ENCODE measurements at regions not wholly inside any gene's neighbourhood (a gene's known extent, or its start where the extent isn't known, plus 50 kb on each side); places are given as distances from the start of the nearest gene placed in this dataset.
"Not testable (repeated sequence)": the region's sequence is repeated elsewhere in the genome, so short reads cannot be mapped to it uniquely, and the experiment has no call there.

- no peak for TF ChIP-seq EMX1 (CRISPR knock-in tag; IDR thresholded peaks at IDR 0.05)
These were observed 342.8 kb upstream of the ARPP21 start (continued) for GRCh38 chr3:35296533-35296932.

GRCh38 chr3:35296944-35297343, 342.4 kb upstream of the ARPP21 start:
- H3K4me1 Mint-ChIP-seq; H3K36me3 Mint-ChIP-seq; ATAC-seq; H3K27me3 Mint-ChIP-seq (ENCODE audit: low read depth); H3K4me3 Mint-ChIP-seq; H3K27ac Mint-ChIP-seq; POLR2A ChIA-PET; H3K9me3 Mint-ChIP-seq; CTCF ChIA-PET; DNase-seq (ENCODE audit: low spot score): not testable (repeated sequence)

GRCh38 chr3:35305406-35305805, 333.9 kb upstream of the ARPP21 start:
- CTCF ChIA-PET: no interaction called here
- no peak overlapping the region for H3K27ac Mint-ChIP-seq
- H3K27me3 Mint-ChIP-seq (ENCODE audit: low read depth): no peaks in the 10 kb centered on the region
- TF ChIP-seq ZNF425 (CRISPR knock-in tag; conservative IDR thresholded peaks at IDR 0.05) (no peak), ZNF396 (CRISPR knock-in tag; IDR thresholded peaks at IDR 0.05; ENCODE audit: borderline replicate concordance) (no peak), ZNF121 (CRISPR knock-in tag; IDR thresholded peaks at IDR 0.05) (no peak), PRDM15 (CRISPR knock-in tag; IDR thresholded peaks at IDR 0.05) (no peak), ZMAT4 (CRISPR knock-in tag; IDR thresholded peaks at IDR 0.05) (no peak), STAT6 (CRISPR knock-in tag; conservative IDR thresholded peaks at IDR 0.05; ENCODE audit: low read depth) (no peak), FOXP4 (CRISPR knock-in tag; IDR thresholded peaks at IDR 0.05) (no peak), MAX (CRISPR knock-in tag; IDR thresholded peaks at IDR 0.05) (no peak), ZBTB21 (CRISPR knock-in tag; IDR thresholded peaks at IDR 0.05; ENCODE audit: borderline replicate concordance) (no peak), OVOL2 (CRISPR knock-in tag; IDR thresholded peaks at IDR 0.05; ENCODE audit: borderline replicate concordance) (no peak), RELA (CRISPR knock-in tag; IDR thresholded peaks at IDR 0.05; ENCODE audit: borderline replicate concordance) (no peak), TEAD1 (CRISPR knock-in tag; IDR thresholded peaks at IDR 0.05) (no peak), ZNF317 (CRISPR knock-in tag; IDR thresholded peaks at IDR 0.05; ENCODE audit: borderline replicate concordance, low read depth) (no peak), ZNF263 (CRISPR knock-in tag; IDR thresholded peaks at IDR 0.05; ENCODE audit: low read depth) (no peak), CBFB (CRISPR knock-in tag; IDR thresholded peaks at IDR 0.05; ENCODE audit: low read depth) (no peak), CDX4 (CRISPR knock-in tag; IDR thresholded peaks at IDR 0.05; ENCODE audit: borderline replicate concordance) (no peak), TEAD4 (CRISPR knock-in tag; IDR thresholded peaks at IDR 0.05) (no peak), ATF3 (CRISPR knock-in tag; conservative IDR thresholded peaks at IDR 0.05) (no peak)
- no peaks in the 10 kb centered on the region for H3K36me3 Mint-ChIP-seq
- no peaks in the 10 kb centered on the region for H3K4me1 Mint-ChIP-seq
- no peaks in the 10 kb centered on the region for H3K9me3 Mint-ChIP-seq
- H3K4me3 Mint-ChIP-seq: no peak overlapping the region
- ATAC-seq: no peak
- no peak for DNase-seq (ENCODE audit: low spot score)
- POLR2A ChIA-PET: no interaction called here

All from WTC11 (cell line).